Choroid plexus epithelial cell (primary cell): ENCODE measurements at regions not wholly inside any gene's neighbourhood (a gene's known extent, or its start where the extent isn't known, plus 50 kb on each side); places are given as distances from the start of the nearest gene placed in this dataset.
"Not testable (repeated sequence)": the region's sequence is repeated elsewhere in the genome, so short reads cannot be mapped to it uniquely, and the experiment has no call there.

Experiments
- DNase-seq: peaks from one replicate; pipeline ENCODE4 v3.0.0-alpha.2; 2010; ENCODE audit warnings: low read depth
- H3K4me3 ChIP-seq: 2 replicates; pipeline ENCODE4 v1.5.1; 2011; ENCODE audit warnings: low read depth, mild to moderate bottlenecking, control low read depth, low read length, moderate library complexity
- CTCF ChIP-seq: conservative IDR thresholded peaks from 2 replicates; pipeline ENCODE4 v1.5.1; 2011; ENCODE audit warnings: low read depth, mild to moderate bottlenecking, control low read depth, inconsistent platforms, low read length, moderate library complexity

- DNase-seq: peak; percentile 51
- TF ChIP-seq CTCF: no peak
- H3K4me3 ChIP-seq: no peak overlapping the region
Measured at GRCh38 chr20:6663104-6663503, 104.4 kb upstream of the BMP2 start.

- no peak for TF ChIP-seq CTCF
- DNase-seq: no peak
- no peak overlapping the region for H3K4me3 ChIP-seq
Measured at GRCh38 chr20:6662309-6662708, 105.2 kb upstream of the BMP2 start.

- H3K4me3 ChIP-seq: no peak overlapping the region
- no peak for TF ChIP-seq CTCF
- DNase-seq: no peak
Measured at GRCh38 chr20:6660441-6660840, 107.0 kb upstream of the BMP2 start.

- H3K4me3 ChIP-seq, DNase-seq: not testable (repeated sequence)
Measured at GRCh38 chr20:6658909-6659308, 108.6 kb upstream of the BMP2 start.

GRCh38 chr20:6657904-6658303, 109.6 kb upstream of the BMP2 start:
- no peak overlapping the region for H3K4me3 ChIP-seq
- no peak for DNase-seq

GRCh38 chr20:6657111-6657510, 110.4 kb upstream of the BMP2 start:
- TF ChIP-seq CTCF: no peak
- DNase-seq: no peak
- H3K4me3 ChIP-seq: no peak overlapping the region

More at GRCh38 chr20:6657904-6658303, 109.6 kb upstream of the BMP2 start:
- no peak for TF ChIP-seq CTCF

GRCh38 chr20:6654513-6655252, 112.8 kb upstream of the BMP2 start:
- DNase-seq: peak; percentile 48
- H3K4me3 ChIP-seq: no peak overlapping the region
- no peak for TF ChIP-seq CTCF
